ENCODE measurements at regions not wholly inside any gene's neighbourhood (a gene's known extent, or its start where the extent isn't known, plus 50 kb on each side); places are given as distances from the start of the nearest gene placed in this dataset.

GRCh38 chr2:18900691-18901141, 311.3 kb upstream of the NT5C1B start:
- no peak for DNase-seq

- DNase-seq: no peak
These were observed 310.4 kb upstream of the NT5C1B start for GRCh38 chr2:18899725-18900124.

GRCh38 chr2:18898271-18898670, 308.9 kb upstream of the NT5C1B start:
- DNase-seq: no peak

GRCh38 chr2:18896125-18896764, 306.9 kb upstream of the NT5C1B start:
- DNase-seq: peak in 2 of 58 donors; percentile 40 to 59

GRCh38 chr2:18891600-18892345, 302.4 kb upstream of the NT5C1B start:
- no peak for DNase-seq

- DNase-seq: peak in 12 of 58 donors; percentile 4 to 63 (median 18)
These were observed 300.4 kb upstream of the NT5C1B start for GRCh38 chr2:18889565-18890332.

- no peak for DNase-seq
These were observed 296.1 kb upstream of the NT5C1B start for GRCh38 chr2:18885457-18885856.

- peak in 1 of 58 donors; percentile 28 for DNase-seq
These were observed 294.5 kb upstream of the NT5C1B start for GRCh38 chr2:18883616-18884456.

- no peak for DNase-seq
These were observed 282.1 kb upstream of the NT5C1B start for GRCh38 chr2:18871430-18871829.

GRCh38 chr2:18870307-18870706, 280.9 kb upstream of the NT5C1B start:
- DNase-seq: no peak

GRCh38 chr2:18861951-18862350, 272.6 kb upstream of the NT5C1B start:
- no peak for DNase-seq

GRCh38 chr2:18860179-18860578, 270.8 kb upstream of the NT5C1B start:
- no peak for DNase-seq

- no peak for DNase-seq
These were observed 267.4 kb upstream of the NT5C1B start for GRCh38 chr2:18856765-18857164.

GRCh38 chr2:18855027-18855426, 265.7 kb upstream of the NT5C1B start:
- DNase-seq: no peak

- DNase-seq: no peak
These were observed 260.6 kb upstream of the NT5C1B start for GRCh38 chr2:18849841-18850578.

- no peak for DNase-seq
These were observed 259.3 kb upstream of the NT5C1B start for GRCh38 chr2:18848646-18849045.

GRCh38 chr2:18845854-18846445, 256.6 kb upstream of the NT5C1B start:
- no peak for DNase-seq

GRCh38 chr2:18842836-18843235, 253.5 kb upstream of the NT5C1B start:
- no peak for DNase-seq

GRCh38 chr2:18841248-18842150, 252.1 kb upstream of the NT5C1B start:
- DNase-seq: no peak
